ENCODE measurements at regions not wholly inside any gene's neighbourhood (a gene's known extent, or its start where the extent isn't known, plus 50 kb on each side); places are given as distances from the start of the nearest gene placed in this dataset.

DNA sequence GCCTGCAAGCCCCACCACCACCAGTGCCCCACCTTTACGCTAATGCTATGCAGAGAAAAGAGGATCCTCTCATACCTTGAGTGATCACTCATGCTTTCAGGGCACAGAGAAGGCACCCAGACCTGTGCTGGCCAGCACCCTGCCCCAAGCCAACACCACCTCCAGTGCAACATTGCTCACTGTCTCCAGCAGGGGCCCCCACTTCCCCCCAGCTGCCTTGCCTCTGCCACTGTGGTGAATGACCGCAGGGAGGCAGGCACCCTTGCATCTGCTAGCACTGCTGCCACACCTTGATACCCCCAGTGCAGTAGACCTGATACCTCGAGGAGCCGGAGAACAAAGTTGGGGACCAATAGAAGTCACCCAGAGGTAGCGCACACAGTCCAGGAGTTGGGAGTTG lies 139.2 kb upstream of the PLN start:
- peak; percentile 98 for ATAC-seq
- Histone ChIP-seq H3K9ac (ENCODE audit: insufficient read depth in 1 of 2, low read depth in 2 of 2, low read length in 2 of 2) (no peak overlapping the region), H3K27me3 (ENCODE audit: control insufficient read depth in 2 of 2, insufficient read depth in 2 of 2, low read length in 2 of 2) (no peaks in the 10 kb centered on the region; a peak in 1 of 5 replicates), H2AFZ (ENCODE audit: low read depth, low read length) (no peak overlapping the region), H3K27ac (ENCODE audit: extremely low read depth, low read depth, low read length) (no peak overlapping the region), H4K20me1 (replicated peaks; ENCODE audit: control insufficient read depth, insufficient read depth, low read length) (no peaks in the 10 kb centered on the region), H3K79me2 (ENCODE audit: control insufficient read depth, insufficient read depth, low read length) (no peaks in the 10 kb centered on the region), H3K4me3 (no peak overlapping the region), H3K36me3 (ENCODE audit: control insufficient read depth, insufficient read depth, low read length) (no peaks in the 10 kb centered on the region), H3K4me2 (ENCODE audit: insufficient read depth, low read length) (no peak overlapping the region), H3K9me3 (replicated peaks; ENCODE audit: control insufficient read depth, insufficient read depth, low read depth, low read length) (no peaks in the 10 kb centered on the region), H3K9me1 (ENCODE audit: control insufficient read depth, insufficient read depth, low read length) (no peaks in the 10 kb centered on the region), H3K4me1 (replicated peaks in 1 of 2; ENCODE audit: control insufficient read depth in 2 of 2, insufficient read depth in 2 of 2, low read length in 2 of 2) (no peaks in the 10 kb centered on the region)
- ChIA-PET CTCF (ENCODE audit: low intra/inter-chr PET ratio) (no interaction called here), POLR2A (no interaction called here)
- BruUV-seq (replicated peaks), result no TSS peak
- WGBS (ENCODE audit: insufficient coverage, low coverage, missing lambda C conversion rate), result 3% methylated on average over 5 of the region's 5 CpGs
- FAIRE-seq, result no peak
- intact Hi-C loops (cut with micrococcal nuclease) (loop anchor here (1.0 to 5.0 kb wide), 2 partner anchors 98 to 142 kb away; no protein-coding TSS in a partner anchor), in situ Hi-C loops (cut with MboI) (no loop called here)
- peak; percentile 22 to 50 (median 37) for DNase-seq (ENCODE audit: extremely low read depth in 1 of 4, low spot score in 3 of 4)
- TF ChIP-seq SMARCC2 (IDR thresholded peaks at IDR 0.05; ENCODE audit: low read depth), result no peak
- TF ChIP-seq, protein P1, sequence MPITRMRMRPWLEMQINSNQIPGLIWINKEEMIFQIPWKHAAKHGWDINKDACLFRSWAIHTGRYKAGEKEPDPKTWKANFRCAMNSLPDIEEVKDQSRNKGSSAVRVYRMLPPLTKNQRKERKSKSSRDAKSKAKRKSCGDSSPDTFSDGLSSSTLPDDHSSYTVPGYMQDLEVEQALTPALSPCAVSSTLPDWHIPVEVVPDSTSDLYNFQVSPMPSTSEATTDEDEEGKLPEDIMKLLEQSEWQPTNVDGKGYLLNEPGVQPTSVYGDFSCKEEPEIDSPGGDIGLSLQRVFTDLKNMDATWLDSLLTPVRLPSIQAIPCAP (CRISPR knock-in tag; IDR thresholded peaks at IDR 0.05; ENCODE audit: borderline replicate concordance), result no peak
- TF ChIP-seq, protein P2, sequence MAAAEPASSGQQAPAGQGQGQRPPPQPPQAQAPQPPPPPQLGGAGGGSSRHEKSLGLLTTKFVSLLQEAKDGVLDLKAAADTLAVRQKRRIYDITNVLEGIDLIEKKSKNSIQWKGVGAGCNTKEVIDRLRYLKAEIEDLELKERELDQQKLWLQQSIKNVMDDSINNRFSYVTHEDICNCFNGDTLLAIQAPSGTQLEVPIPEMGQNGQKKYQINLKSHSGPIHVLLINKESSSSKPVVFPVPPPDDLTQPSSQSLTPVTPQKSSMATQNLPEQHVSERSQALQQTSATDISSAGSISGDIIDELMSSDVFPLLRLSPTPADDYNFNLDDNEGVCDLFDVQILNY (CRISPR knock-in tag; IDR thresholded peaks at IDR 0.05), result no peak
- no peak for TF ChIP-seq BDP1 (IDR thresholded peaks at IDR 0.05; ENCODE audit: insufficient read depth, insufficient read length)
- TF ChIP-seq SMARCA5 (IDR thresholded peaks at IDR 0.05), result no peak
- TF ChIP-seq, protein P3, sequence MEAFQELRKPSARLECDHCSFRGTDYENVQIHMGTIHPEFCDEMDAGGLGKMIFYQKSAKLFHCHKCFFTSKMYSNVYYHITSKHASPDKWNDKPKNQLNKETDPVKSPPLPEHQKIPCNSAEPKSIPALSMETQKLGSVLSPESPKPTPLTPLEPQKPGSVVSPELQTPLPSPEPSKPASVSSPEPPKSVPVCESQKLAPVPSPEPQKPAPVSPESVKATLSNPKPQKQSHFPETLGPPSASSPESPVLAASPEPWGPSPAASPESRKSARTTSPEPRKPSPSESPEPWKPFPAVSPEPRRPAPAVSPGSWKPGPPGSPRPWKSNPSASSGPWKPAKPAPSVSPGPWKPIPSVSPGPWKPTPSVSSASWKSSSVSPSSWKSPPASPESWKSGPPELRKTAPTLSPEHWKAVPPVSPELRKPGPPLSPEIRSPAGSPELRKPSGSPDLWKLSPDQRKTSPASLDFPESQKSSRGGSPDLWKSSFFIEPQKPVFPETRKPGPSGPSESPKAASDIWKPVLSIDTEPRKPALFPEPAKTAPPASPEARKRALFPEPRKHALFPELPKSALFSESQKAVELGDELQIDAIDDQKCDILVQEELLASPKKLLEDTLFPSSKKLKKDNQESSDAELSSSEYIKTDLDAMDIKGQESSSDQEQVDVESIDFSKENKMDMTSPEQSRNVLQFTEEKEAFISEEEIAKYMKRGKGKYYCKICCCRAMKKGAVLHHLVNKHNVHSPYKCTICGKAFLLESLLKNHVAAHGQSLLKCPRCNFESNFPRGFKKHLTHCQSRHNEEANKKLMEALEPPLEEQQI (IDR thresholded peaks at IDR 0.05), result no peak
- TF ChIP-seq HNRNPL (IDR thresholded peaks at IDR 0.05; ENCODE audit: low read depth, low read length), result no peak
- no peak for TF ChIP-seq FOXJ2 (tag; IDR thresholded peaks at IDR 0.05)
- TF ChIP-seq SMC3 (conservative IDR thresholded peaks at IDR 0.05; ENCODE audit: insufficient read depth, low read depth, low read length), result peak; percentile 53
- TF ChIP-seq, protein P4, sequence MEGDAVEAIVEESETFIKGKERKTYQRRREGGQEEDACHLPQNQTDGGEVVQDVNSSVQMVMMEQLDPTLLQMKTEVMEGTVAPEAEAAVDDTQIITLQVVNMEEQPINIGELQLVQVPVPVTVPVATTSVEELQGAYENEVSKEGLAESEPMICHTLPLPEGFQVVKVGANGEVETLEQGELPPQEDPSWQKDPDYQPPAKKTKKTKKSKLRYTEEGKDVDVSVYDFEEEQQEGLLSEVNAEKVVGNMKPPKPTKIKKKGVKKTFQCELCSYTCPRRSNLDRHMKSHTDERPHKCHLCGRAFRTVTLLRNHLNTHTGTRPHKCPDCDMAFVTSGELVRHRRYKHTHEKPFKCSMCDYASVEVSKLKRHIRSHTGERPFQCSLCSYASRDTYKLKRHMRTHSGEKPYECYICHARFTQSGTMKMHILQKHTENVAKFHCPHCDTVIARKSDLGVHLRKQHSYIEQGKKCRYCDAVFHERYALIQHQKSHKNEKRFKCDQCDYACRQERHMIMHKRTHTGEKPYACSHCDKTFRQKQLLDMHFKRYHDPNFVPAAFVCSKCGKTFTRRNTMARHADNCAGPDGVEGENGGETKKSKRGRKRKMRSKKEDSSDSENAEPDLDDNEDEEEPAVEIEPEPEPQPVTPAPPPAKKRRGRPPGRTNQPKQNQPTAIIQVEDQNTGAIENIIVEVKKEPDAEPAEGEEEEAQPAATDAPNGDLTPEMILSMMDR (IDR thresholded peaks at IDR 0.05 in 2 of 3, conservative IDR thresholded peaks at IDR 0.05 in 1 of 3; ENCODE audit: insufficient read depth in 2 of 3, low read depth in 1 of 3, low read length in 3 of 3), result peak; percentile 57 to 98 (median 76)
- TF ChIP-seq GATA2 (CRISPR knock-in tag; IDR thresholded peaks at IDR 0.05), result no peak
- TF ChIP-seq SPI1 (IDR thresholded peaks at IDR 0.05; ENCODE audit: borderline replicate concordance, low read depth, low read length), result peak; percentile 6; the same call in 1 of the 2 replicates
- TF ChIP-seq ZNF212 (CRISPR knock-in tag; IDR thresholded peaks at IDR 0.05), result no peak
- TF ChIP-seq, protein P5, sequence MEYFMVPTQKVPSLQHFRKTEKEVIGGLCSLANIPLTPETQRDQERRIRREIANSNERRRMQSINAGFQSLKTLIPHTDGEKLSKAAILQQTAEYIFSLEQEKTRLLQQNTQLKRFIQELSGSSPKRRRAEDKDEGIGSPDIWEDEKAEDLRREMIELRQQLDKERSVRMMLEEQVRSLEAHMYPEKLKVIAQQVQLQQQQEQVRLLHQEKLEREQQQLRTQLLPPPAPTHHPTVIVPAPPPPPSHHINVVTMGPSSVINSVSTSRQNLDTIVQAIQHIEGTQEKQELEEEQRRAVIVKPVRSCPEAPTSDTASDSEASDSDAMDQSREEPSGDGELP (CRISPR knock-in tag; IDR thresholded peaks at IDR 0.05; ENCODE audit: borderline replicate concordance), result 0 out of 2 replicates have a peak, but pooled peaks have one; percentile 7
- TF ChIP-seq NFIX (CRISPR knock-in tag; IDR thresholded peaks at IDR 0.05; ENCODE audit: low read depth), result no peak
- no peak for TF ChIP-seq ZNF133 (CRISPR knock-in tag; IDR thresholded peaks at IDR 0.05)
- no peak for TF ChIP-seq RAD51 (IDR thresholded peaks at IDR 0.05; ENCODE audit: borderline replicate concordance, low read depth)

Data from K562 (cell line).